Fibroblast of the aortic adventitia (primary cell): ENCODE measurements at regions not wholly inside any gene's neighbourhood (a gene's known extent, or its start where the extent isn't known, plus 50 kb on each side); places are given as distances from the start of the nearest gene placed in this dataset.
"Not testable (repeated sequence)": the region's sequence is repeated elsewhere in the genome, so short reads cannot be mapped to it uniquely, and the experiment has no call there.

ENCODE experiments used
- DNase-seq: peaks from one replicate; pipeline ENCODE4 v3.0.0-alpha.2; 2010; ENCODE audit warnings: low read depth
- H3K4me3 ChIP-seq: 2 replicates; pipeline ENCODE4 v1.5.1; 2011; ENCODE audit warnings: low read depth, mild to moderate bottlenecking, control low read depth, low read length, moderate library complexity
- TF ChIP-seq, protein P1 (sequence below): IDR thresholded peaks from 2 replicates; pipeline ENCODE4 v1.5.1; 2011; ENCODE audit warnings: mild to moderate bottlenecking, low read length, control low read depth, inconsistent platforms; ENCODE audit not compliant: insufficient read depth

DNA sequence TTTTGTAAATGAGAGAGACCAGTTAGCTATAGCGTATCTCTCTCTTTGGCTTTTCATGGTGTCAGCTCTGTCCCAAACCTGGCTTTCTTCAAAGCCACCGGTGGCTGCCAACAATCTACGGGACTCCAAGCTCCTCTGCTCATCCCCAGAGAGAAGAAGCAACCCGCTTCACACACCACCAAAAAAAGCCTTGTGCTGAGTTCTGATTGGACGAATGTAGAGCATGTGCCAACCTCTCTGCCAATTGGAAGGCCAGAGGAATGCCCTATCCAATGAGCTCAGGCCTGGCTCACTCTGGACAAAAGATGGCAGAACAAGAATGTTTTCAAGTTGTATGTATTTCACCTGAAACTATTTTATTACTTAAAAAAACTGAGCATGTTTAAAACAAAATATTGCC lies 202.4 kb downstream of the C16orf95 start:
- no peak overlapping the region for H3K4me3 ChIP-seq
- no peak for DNase-seq
- TF ChIP-seq, protein P1, sequence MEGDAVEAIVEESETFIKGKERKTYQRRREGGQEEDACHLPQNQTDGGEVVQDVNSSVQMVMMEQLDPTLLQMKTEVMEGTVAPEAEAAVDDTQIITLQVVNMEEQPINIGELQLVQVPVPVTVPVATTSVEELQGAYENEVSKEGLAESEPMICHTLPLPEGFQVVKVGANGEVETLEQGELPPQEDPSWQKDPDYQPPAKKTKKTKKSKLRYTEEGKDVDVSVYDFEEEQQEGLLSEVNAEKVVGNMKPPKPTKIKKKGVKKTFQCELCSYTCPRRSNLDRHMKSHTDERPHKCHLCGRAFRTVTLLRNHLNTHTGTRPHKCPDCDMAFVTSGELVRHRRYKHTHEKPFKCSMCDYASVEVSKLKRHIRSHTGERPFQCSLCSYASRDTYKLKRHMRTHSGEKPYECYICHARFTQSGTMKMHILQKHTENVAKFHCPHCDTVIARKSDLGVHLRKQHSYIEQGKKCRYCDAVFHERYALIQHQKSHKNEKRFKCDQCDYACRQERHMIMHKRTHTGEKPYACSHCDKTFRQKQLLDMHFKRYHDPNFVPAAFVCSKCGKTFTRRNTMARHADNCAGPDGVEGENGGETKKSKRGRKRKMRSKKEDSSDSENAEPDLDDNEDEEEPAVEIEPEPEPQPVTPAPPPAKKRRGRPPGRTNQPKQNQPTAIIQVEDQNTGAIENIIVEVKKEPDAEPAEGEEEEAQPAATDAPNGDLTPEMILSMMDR: no peak

DNA sequence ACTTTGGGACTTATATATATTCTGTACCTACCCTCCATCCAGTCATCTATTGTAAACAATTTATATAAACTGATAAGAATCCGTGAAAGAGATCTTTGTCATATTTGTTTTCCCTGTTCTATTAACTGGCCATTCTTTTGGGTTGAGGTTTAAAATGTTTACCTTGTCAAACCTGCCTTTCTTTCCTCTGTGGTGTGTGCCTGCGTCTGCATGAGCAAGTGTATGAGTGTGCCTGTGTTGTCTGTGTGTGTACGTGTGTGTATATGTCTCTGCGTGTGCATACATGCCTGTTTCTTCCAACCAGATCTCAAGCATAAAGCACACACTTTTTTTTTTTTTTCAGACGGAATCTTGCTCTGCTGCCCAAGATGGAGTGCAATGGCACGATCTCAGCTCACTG lies 201.5 kb downstream of the C16orf95 start:
- DNase-seq: no peak
- TF ChIP-seq, protein P1: no peak
- no peak overlapping the region for H3K4me3 ChIP-seq

DNA sequence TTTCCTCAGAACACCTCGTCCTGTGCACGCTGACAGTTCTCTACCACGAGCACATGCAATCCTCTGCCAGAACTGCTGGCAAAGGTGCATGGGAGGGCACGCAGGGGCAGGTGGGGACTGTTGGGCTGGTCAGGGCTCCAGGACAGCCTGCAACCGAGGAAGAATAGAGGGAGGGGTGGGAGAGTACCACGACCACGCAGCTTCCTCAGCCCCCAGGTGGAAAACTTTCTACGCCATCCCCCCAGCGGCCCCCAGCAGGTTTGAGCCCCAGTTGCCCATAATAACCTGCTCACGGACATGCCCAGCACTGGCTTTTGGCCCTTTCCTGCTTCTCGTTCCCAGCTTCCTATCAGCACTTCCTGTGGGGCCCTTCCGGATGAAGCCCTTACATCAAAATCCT lies 199.3 kb downstream of the C16orf95 start:
- H3K4me3 ChIP-seq: no peak overlapping the region
- TF ChIP-seq, protein P1: no peak
- no peak for DNase-seq

DNA sequence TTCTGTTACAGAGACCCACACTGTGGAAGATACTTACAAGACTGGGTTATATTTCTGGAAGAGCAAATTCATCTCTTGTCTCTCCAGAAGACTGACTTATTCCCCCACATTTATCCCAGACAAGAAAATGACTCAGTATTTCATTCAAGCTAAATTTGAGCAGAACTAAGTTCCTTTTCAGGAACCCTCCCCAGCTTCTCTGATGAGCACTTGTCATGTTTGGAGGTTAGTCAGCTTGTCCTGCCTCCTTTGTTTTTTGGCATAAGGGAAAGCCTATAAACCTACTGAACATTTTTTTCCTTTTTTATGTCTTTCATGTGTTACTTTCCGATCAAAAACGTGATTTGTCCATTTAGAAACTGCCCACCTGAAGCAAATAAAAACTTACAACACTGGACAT lies 198.0 kb downstream of the C16orf95 start:
- no peak for DNase-seq

DNA sequence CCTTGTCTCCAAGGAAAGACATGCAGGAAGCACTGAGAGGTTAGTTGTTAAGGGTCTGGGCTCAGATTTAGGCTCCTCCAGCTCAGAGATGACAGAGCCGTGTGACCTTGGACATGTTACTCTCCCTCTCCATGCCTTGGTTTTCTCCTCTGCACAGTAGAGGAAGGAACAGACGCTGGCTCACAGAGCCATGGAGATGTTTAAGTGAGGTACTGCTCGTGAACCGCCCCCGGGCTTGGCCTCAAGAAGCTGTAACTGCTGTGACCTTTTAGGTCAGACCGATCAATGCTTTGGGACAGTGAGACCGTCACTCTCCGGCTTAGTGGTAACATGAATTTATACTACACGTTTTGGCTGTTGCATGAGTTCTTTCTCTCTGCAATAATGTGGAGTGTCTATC lies 197.4 kb downstream of the C16orf95 start:
- no peak overlapping the region for H3K4me3 ChIP-seq
- TF ChIP-seq, protein P1: no peak
- DNase-seq: no peak

More for the DNA sequence above, 198.0 kb downstream of the C16orf95 start:
- H3K4me3 ChIP-seq: no peak overlapping the region
- TF ChIP-seq, protein P1: no peak

DNA sequence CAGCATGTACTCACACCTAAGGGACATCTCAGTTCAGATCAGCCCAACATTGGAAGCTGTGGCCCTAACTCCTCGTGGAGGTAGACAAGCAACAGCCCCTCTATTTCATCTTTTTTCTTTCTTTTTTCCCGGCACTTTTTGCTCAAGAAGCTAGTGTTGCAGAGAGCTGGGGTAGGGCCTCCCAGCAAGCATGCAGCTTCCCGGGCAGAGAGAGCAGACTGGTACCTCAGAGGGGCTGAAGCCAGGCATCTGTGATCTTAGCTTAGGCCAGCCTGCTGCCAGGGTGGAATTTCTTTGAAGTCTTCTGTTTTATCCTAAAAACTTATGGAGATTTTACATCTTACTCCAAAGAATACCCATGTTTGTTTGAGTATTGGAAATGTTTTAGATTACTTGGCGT lies 195.4 kb downstream of the C16orf95 start:
- H3K4me3 ChIP-seq: no peak overlapping the region
- no peak for DNase-seq
- TF ChIP-seq, protein P1: no peak

DNA sequence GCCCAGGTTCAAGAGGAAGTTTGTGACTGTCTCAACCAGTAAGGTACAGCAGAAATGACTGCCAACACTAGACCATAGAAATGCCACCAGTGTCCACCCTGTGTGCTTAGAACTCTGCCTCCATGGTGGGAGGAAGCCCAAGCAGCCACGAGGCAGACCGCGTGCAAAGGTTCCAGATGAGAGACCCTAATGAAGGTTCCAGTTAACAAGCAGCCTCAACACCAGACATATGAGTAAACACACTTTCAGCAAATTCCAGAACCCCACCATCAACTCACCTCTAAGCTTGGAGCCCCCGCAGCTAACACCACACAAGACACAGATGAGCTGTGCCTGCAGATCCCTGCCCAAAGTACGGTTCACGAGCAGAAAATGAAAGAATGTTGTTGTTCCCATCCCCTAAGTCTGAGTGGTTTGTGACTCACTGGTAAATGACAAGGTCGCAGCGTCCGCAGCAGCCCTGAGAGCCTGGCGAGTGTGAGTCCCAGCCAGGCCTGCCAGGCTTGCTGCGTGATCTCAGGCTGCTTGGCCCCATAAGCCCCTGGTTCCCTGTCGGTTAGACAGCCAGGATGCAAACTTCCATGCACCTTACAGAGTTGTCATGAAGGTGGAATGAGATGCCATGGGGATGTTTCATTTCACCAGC lies 193.7 kb downstream of the C16orf95 start:
- no peak for DNase-seq
- TF ChIP-seq, protein P1: no peak
- H3K4me3 ChIP-seq: no peak overlapping the region

DNA sequence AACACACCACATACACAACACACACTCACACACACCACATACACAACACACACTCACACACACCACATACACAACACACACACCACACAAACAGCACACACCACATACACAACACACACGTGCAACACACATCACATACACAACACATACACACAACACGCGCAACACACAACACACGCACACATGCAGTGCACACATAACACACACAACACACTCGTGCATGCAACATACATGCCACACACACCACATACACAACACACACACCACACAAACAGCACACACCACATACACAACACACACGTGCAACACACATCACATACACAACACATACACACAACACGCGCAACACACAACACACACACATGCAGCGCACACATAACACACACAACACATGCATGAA lies 192.8 kb downstream of the C16orf95 start:
- not testable (repeated sequence) for H3K4me3 ChIP-seq, DNase-seq
